Esophagus (tissue), 2 donors: ENCODE measurements at regions not wholly inside any gene's neighbourhood (a gene's known extent, or its start where the extent isn't known, plus 50 kb on each side); places are given as distances from the start of the nearest gene placed in this dataset.

Source experiments
- H3K27ac ChIP-seq, 2 donors: one replicate each; pipeline ENCODE4 v1.5.1; 2013; ENCODE audit warnings: low read depth in 2 of 2, mild to moderate bottlenecking in 2 of 2, inconsistent platforms in 1 of 2, low read length in 1 of 2, moderate library complexity in 1 of 2
- H3K27me3 ChIP-seq, 2 donors: one replicate each; pipeline ENCODE4 v1.6.1; 2013; ENCODE audit warnings: low read length in 2 of 2, control low read depth in 1 of 2, mild to moderate bottlenecking in 1 of 2; ENCODE audit not compliant: insufficient read depth in 2 of 2, control insufficient read depth in 1 of 2
- H3K36me3 ChIP-seq, 2 donors: one replicate each; pipeline ENCODE4 v1.6.1; 2013; ENCODE audit warnings: low read length in 1 of 2; ENCODE audit not compliant: control insufficient read depth in 2 of 2, insufficient read depth in 2 of 2
- H3K4me1 ChIP-seq, 2 donors: one replicate each; pipeline ENCODE4 v1.6.1; 2013; ENCODE audit warnings: low read length in 1 of 2; ENCODE audit not compliant: control insufficient read depth in 2 of 2, insufficient read depth in 2 of 2
- H3K4me3 ChIP-seq, 2 donors: one replicate each; pipeline ENCODE4 v1.5.1; 2013; ENCODE audit warnings: low read length in 2 of 2, mild to moderate bottlenecking in 2 of 2, low read depth in 1 of 2, moderate library complexity in 1 of 2
- H3K9me3 ChIP-seq, 2 donors: one replicate each; pipeline ENCODE4 v1.6.1; 2013; ENCODE audit warnings: mild to moderate bottlenecking in 2 of 2, low read depth in 1 of 2, low read length in 1 of 2, moderate library complexity in 1 of 2; ENCODE audit not compliant: control insufficient read depth in 2 of 2, insufficient read depth in 1 of 2
- WGBS, 2 donors: extraction: QIAGEN DNeasy Blood & Tissue Kit; methylation state at CpG; one replicate each; pipeline ENCODE4 v1.1.7; 2013; 5-methylcytosine and 5-hydroxymethylcytosine counted together
- donor health status: healthy with polysubstance abuse.
- donor health status: Bipolar disorder and iron deficiency.

DNA sequence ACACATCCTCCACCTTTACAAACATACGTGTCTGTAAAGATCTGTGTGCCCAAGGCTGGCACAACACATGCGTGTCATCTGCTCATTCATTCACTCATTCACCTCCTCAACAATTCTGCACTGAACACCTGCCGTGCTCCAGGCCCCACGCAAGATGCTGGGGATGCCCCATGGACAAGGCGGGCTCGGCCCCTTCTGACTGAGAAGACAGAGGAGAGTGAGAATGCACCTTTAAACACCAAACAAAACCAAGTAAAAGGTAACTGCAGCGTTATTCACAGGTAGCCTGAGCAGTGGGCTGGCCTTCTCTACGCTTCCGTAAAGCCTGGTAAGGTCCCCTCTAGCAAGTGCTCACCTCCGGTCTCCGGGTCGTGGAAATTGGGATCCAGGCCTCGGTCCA is 142.8 kb downstream of the SHANK2 start:
- H3K27me3 ChIP-seq = no peaks in the 10 kb centered on the region
- H3K36me3 ChIP-seq = no peaks in the 10 kb centered on the region
- H3K9me3 ChIP-seq = no peaks in the 10 kb centered on the region
- no peaks in the 10 kb centered on the region for H3K4me1 ChIP-seq
- no peak overlapping the region for H3K27ac ChIP-seq
- no peak overlapping the region for H3K4me3 ChIP-seq
- 95% methylated on average over 13 of the region's 13 CpGs for WGBS, 2 donors

DNA sequence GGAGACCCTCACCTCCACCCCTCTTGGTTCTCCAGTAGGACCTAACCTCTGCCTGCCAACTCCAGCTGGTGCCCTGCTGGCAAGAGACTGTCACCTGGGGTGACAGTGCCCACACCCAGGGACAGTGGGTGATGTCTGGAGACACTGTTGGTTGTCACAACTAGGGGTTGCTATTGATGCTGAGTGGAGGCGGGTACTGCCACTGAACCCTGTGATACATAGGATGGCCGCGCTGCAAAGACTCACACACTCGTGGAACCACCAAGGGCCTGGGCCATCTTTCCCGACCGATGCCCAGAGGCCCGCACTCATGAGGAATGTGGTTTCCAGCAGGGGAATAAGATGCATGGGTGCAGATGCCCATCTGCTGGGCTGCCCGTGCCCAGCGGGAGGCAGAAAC is 143.2 kb downstream of the SHANK2 start:
- Histone ChIP-seq H3K4me1 (no peaks in the 10 kb centered on the region), H3K4me3 (no peak overlapping the region), H3K27me3 (no peaks in the 10 kb centered on the region), H3K9me3 (no peaks in the 10 kb centered on the region), H3K27ac (no peak overlapping the region), H3K36me3 (no peaks in the 10 kb centered on the region)
- 95 to 97% methylated on average over 9 of the region's 9 CpGs for WGBS, 2 donors

DNA sequence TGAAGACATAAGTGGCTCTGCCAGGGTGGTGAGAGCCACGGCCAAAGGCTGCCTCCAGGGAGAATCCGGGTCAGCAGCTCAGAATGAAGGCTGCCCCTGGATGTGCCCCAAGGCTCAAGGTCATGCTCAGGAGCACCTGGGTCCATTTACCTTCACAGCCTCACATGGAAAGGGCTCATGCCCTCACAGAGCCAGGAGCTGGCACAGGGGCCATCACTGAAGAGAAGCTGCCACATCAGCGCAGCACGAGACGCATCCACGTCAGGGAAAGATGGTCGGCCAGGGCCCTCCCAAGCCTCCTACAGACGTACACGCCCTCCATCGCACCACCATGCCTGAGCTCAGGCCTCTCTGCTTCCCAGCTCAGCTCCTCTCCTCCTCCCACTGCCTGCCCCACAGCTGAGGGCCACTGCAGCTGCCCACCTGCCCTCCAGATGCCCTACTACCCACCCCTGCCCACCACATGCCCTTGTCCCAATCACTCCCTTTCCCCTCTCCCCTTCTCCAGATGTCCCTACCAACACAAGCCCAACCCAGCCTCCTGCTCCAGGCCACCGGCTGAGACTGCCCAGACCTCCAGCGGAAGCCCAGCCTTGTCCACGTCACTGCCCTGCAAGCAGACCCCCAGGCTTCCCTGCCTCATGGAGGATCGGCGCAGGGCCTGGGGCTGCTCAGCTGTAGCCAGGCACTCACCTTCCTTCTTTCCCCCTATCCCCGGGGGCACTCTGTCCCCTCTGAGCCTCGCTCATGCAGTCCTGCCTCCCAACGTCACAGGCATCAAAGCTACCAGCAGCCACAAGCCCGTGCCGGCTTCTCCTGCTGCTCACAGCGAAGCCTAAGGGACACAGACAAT is 144.1 kb downstream of the SHANK2 start:
- H3K27me3 ChIP-seq = no peaks in the 10 kb centered on the region
- no peaks in the 10 kb centered on the region for H3K4me1 ChIP-seq
- H3K4me3 ChIP-seq = no peak overlapping the region
- H3K27ac ChIP-seq = no peak overlapping the region
- H3K9me3 ChIP-seq = no peaks in the 10 kb centered on the region
- H3K36me3 ChIP-seq = no peaks in the 10 kb centered on the region
- 85 to 87% methylated on average over 21 of the region's 21 CpGs for WGBS, 2 donors

DNA sequence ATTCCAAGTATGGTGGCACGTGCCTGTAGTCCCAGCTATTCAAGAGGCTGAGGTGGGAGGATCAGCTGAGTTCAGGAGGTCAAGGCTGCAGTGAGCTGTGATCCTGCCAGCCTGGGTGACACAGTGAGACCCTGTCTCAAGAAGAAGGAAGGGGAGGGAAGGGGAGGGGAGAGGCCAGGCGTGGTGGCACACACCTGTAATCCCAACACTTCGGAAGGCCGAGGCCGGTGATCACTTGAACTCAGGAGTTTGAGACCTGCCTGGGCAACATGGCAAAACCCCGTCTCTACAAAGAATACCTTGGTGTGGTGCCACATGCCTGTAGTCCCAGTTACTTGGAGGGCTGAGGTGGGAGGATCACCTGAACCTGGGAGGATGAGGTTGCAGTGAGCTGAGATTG is 145.7 kb downstream of the SHANK2 start:
- 92 to 95% methylated on average over 6 of the region's 6 CpGs for WGBS, 2 donors

DNA sequence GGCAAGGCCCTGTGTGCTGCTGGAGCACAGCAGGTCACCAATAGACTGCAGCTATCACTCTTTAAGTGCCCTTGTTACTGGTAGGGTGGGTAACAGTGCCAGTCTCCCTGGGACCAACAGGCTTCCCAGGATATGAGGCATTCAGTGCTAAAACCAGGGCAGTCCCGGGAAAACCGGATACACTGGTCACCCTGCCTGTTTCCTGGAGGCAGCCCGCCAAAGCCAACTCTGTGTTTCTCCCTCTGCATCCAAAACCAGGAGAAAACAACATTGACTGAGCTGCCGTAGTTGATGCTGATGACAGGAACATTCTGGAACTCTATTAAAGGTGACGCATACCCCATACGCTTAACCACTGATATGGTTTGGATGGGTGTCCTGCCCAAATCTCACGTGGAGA is 149.1 kb downstream of the SHANK2 start:
- Histone ChIP-seq H3K4me1 (no peaks in the 10 kb centered on the region), H3K4me3 (no peak overlapping the region), H3K27ac (no peak overlapping the region), H3K27me3 (no peaks in the 10 kb centered on the region), H3K36me3 (no peaks in the 10 kb centered on the region), H3K9me3 (no peaks in the 10 kb centered on the region)
- 74 to 80% methylated on average over 7 of the region's 7 CpGs for WGBS, 2 donors

More for the DNA sequence above, 145.7 kb downstream of the SHANK2 start:
- no peaks in the 10 kb centered on the region for H3K9me3 ChIP-seq
- no peak overlapping the region for H3K27ac ChIP-seq
- no peaks in the 10 kb centered on the region for H3K27me3 ChIP-seq
- H3K4me1 ChIP-seq = no peaks in the 10 kb centered on the region
- no peak overlapping the region for H3K4me3 ChIP-seq
- H3K36me3 ChIP-seq = no peaks in the 10 kb centered on the region

DNA sequence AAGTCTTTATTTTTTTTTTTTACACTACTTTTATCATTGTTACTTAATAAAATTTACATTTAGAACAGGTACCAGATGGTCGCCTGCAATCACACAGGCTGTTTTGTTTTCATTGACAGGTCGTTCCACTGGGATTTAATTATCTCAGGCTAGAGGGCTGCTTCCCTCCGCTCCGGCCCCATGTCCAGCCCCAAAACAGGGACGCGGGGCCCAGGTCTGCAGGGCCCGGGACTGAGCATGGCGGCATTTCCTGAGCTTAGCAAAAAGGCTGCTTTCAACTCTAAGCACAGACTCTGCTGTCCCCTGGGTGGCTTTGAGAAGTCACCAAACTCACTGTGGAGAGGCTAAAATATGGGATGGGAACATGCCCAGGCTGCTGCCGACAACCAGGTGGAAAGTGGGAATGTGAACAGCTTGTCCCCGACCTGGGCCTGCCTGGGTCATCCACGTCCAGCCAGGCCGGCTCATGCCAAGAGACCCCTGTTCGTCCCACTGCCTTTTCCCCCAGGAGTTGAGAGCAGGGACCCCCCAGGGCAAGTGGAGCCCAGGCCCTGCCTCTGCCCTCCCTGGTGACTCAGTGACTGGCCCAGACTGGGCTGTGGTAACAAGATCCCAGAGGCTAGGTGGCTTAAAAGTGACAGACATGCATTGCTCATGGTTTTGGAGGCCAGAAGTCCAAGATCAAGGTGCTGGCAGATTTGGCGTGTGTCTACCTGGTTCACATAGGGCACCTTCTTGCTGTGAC is 150.0 kb downstream of the SHANK2 start:
- Histone ChIP-seq H3K4me1 (no peaks in the 10 kb centered on the region), H3K36me3 (no peaks in the 10 kb centered on the region), H3K27me3 (no peaks in the 10 kb centered on the region), H3K4me3 (no peak overlapping the region), H3K9me3 (peaks cover 0 to 4% of the 10 kb centered on the region in 2 donors), H3K27ac (no peak overlapping the region)
- 84 to 85% methylated on average over 14 of the region's 14 CpGs for WGBS, 2 donors

DNA sequence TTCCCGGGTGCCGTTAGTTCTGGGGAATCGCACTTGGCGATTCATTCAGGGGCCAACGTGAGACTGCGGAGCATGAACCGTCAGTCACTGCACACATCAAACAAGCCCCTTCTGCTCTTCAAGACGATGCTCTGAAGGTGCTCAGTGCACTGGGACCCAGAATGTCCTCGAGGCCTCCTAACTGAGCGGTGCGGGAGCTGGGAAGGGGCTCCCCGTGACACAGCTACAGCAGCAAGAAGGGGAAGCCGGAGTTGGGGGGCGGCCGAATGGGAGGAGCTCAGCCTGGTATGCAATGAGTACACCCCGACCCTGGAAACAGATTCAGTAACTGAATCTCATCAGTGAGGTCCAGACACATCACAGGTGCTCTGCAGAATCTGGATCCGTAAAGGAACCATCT is 150.8 kb downstream of the SHANK2 start:
- WGBS, 2 donors = 85% methylated on average over 17 of the region's 17 CpGs

DNA sequence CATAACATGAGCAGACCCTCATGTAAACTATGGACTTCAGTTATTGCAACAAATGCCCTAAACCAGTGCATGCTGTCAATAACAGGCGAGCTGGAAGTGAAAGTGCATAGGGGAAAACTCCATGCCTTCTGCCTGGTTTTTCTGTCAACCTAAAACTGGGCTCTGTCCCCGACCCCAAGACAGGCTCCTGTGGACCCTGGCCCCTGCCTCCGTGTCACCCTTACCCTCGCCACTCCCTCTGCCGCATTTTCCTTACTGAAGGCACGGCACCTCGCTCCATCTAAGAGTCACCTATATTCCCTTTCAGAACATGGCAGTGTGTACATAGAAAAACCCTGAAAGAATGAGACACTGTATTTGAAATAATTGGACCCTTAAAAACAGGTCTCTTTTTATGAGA is 151.3 kb downstream of the SHANK2 start:
- Histone ChIP-seq H3K9me3 (peaks cover 0 to 4% of the 10 kb centered on the region in 2 donors), H3K27ac (no peak overlapping the region), H3K4me3 (no peak overlapping the region), H3K4me1 (no peaks in the 10 kb centered on the region), H3K27me3 (no peaks in the 10 kb centered on the region), H3K36me3 (no peaks in the 10 kb centered on the region)
- 82 to 83% methylated on average over 7 of the region's 7 CpGs for WGBS, 2 donors

More for the DNA sequence above, 150.8 kb downstream of the SHANK2 start:
- H3K9me3 ChIP-seq = peaks cover 0 to 4% of the 10 kb centered on the region in 2 donors
- no peaks in the 10 kb centered on the region for H3K4me1 ChIP-seq
- H3K36me3 ChIP-seq = no peaks in the 10 kb centered on the region
- H3K4me3 ChIP-seq = no peak overlapping the region
- no peaks in the 10 kb centered on the region for H3K27me3 ChIP-seq
- no peak overlapping the region for H3K27ac ChIP-seq

DNA sequence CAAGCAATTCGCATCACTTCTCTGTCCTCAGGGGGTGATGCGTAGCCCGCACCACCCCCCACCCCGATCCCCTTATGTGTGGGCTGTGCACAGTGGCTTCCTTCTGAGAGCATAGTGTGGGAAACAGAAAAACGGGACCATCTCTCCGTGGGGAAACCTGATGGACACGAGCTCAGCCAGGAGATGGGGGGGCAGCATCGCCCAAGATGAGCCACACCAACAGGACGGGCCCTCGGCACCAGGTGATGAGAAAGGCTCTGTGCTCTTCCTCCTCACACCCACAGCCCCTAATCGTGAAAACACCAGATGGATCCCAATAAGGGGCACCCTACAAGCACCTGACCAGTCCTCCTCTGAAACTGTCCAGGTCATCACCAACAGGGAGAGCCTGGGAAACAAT is 153.6 kb downstream of the SHANK2 start:
- no peak overlapping the region for H3K4me3 ChIP-seq

More for the DNA sequence above, 153.6 kb downstream of the SHANK2 start:
- Histone ChIP-seq H3K36me3 (no peaks in the 10 kb centered on the region), H3K9me3 (peaks cover 0 to 4% of the 10 kb centered on the region in 2 donors), H3K27ac (no peak overlapping the region), H3K4me1 (no peaks in the 10 kb centered on the region), H3K27me3 (no peaks in the 10 kb centered on the region)
- WGBS, 2 donors = 83 to 85% methylated on average over 11 of the region's 11 CpGs
